SU-DHL-6 (cell line): ENCODE measurements at regions not wholly inside any gene's neighbourhood (a gene's known extent, or its start where the extent isn't known, plus 50 kb on each side); places are given as distances from the start of the nearest gene placed in this dataset.

Experiments used
- H2AFZ ChIP-seq: fragments of 200-600 bp; sonication (generic); 2 replicates; pipeline ENCODE4 v1.6.1; 2014; ENCODE audit warnings: low read depth, mild to moderate bottlenecking, moderate library complexity, mixed read lengths, antibody characterized with exemption, low read length; ENCODE audit not compliant: severe bottlenecking
- H3F3A ChIP-seq: fragments of 200-600 bp; shearing (Covaris generic); 2 replicates; pipeline ENCODE4 v1.6.0; 2016; ENCODE audit warnings: antibody characterized with exemption, mild to moderate bottlenecking; ENCODE audit not compliant: insufficient read depth
- H3K27ac ChIP-seq: fragments of 200-600 bp; sonication (generic); 2 replicates; pipeline ENCODE4 v1.5.1; 2016; ENCODE audit warnings: low read depth, mild to moderate bottlenecking, low read length, moderate library complexity, mixed read lengths
- H3K27me3 ChIP-seq: fragments of 200-600 bp; sonication (generic), shearing (Covaris generic); 2 replicates; pipeline ENCODE4 v1.6.0; 2014; ENCODE audit warnings: mild to moderate bottlenecking, low read length
- H3K36me3 ChIP-seq: fragments of 200-600 bp; sonication (generic); 2 replicates; pipeline ENCODE4 v1.6.1; 2014; ENCODE audit warnings: mild to moderate bottlenecking, low read length, mixed read lengths
- H3K4me2 ChIP-seq: fragments of 300-600, 200-600 bp; shearing (Covaris generic), sonication (generic); 2 replicates; pipeline ENCODE4 v1.6.0; 2014; ENCODE audit warnings: low read length, low read depth, mild to moderate bottlenecking; ENCODE audit not compliant: poor library complexity, severe bottlenecking
- H3K4me3 ChIP-seq: fragments of 200-600 bp; sonication (generic); 2 replicates; pipeline ENCODE4 v1.5.1; 2014; ENCODE audit warnings: antibody characterized with exemption, low read length, mild to moderate bottlenecking, mixed read lengths; ENCODE audit not compliant: insufficient read depth, poor library complexity, severe bottlenecking
- H3K79me2 ChIP-seq: fragments of 200-600 bp; sonication (generic); 2 replicates; pipeline ENCODE4 v1.6.1; 2014; ENCODE audit warnings: mild to moderate bottlenecking, low read length, moderate library complexity; ENCODE audit not compliant: insufficient read depth
- H3K9ac ChIP-seq: fragments of 200-600 bp; sonication (generic); 2 replicates; pipeline ENCODE4 v1.7.0; 2014; ENCODE audit warnings: mild to moderate bottlenecking, low read length
- H3K9me2 ChIP-seq: fragments of 200-600 bp; sonication (generic); replicated peaks from 2 replicates; pipeline ENCODE4 v1.6.1; 2014; ENCODE audit warnings: low read length; ENCODE audit not compliant: insufficient read depth
- H3K9me3 ChIP-seq: fragments of 200-600 bp; sonication (generic); 2 replicates; pipeline ENCODE4 v1.6.1; 2014; ENCODE audit warnings: low read length, mixed read lengths; ENCODE audit not compliant: insufficient read depth
- H4K20me1 ChIP-seq: fragments of 200-600 bp; sonication (generic); 2 replicates; pipeline ENCODE4 v1.6.1; 2014; ENCODE audit warnings: low read depth, mild to moderate bottlenecking, antibody characterized with exemption, low read length, moderate library complexity, mixed read lengths
- CTCF ChIP-seq: fragments of 200-600 bp; sonication (generic); IDR thresholded peaks from one replicate; pipeline ENCODE4 v1.5.1; 2017; ENCODE audit warnings: antibody characterized with exemption, mild to moderate bottlenecking, low read length, moderate library complexity; ENCODE audit not compliant: insufficient read depth, poor library complexity, severe bottlenecking
- EZH2phosphoT487 ChIP-seq: fragments of 200-600 bp; sonication (generic), shearing (Covaris generic); conservative IDR thresholded peaks from 2 replicates; pipeline ENCODE4 v1.6.1; 2018; ENCODE audit warnings: mild to moderate bottlenecking, antibody characterized with exemption, low read length, moderate library complexity, mixed read lengths

GRCh38 chr4:131584587-131584986 lies 1564.5 kb upstream of the PCDH10 start:
- Histone ChIP-seq H3K4me3 (no peak overlapping the region), H3K79me2 (no peaks in the 10 kb centered on the region), H3K36me3 (no peaks in the 10 kb centered on the region)

GRCh38 chr4:131595140-131595539 lies 1554.0 kb upstream of the PCDH10 start:
- Histone ChIP-seq H3K36me3 (no peaks in the 10 kb centered on the region), H3K9ac (no peak overlapping the region), H3K9me2 (no peaks in the 10 kb centered on the region), H3K27ac (no peak overlapping the region), H3K79me2 (no peaks in the 10 kb centered on the region), H3F3A (no peaks in the 10 kb centered on the region), H2AFZ (no peak overlapping the region), H3K4me3 (no peak overlapping the region), H3K27me3 (no peaks in the 10 kb centered on the region), H3K4me2 (no peak overlapping the region), H3K9me3 (no peaks in the 10 kb centered on the region), H4K20me1 (no peaks in the 10 kb centered on the region)
- TF ChIP-seq EZH2phosphoT487 (no peak), CTCF (no peak)

More at GRCh38 chr4:131584587-131584986, 1564.5 kb upstream of the PCDH10 start:
- H3F3A ChIP-seq, result no peaks in the 10 kb centered on the region
- no peak overlapping the region for H3K27ac ChIP-seq
- H3K4me2 ChIP-seq, result no peak overlapping the region
- H2AFZ ChIP-seq, result no peak overlapping the region
- no peaks in the 10 kb centered on the region for H3K9me2 ChIP-seq
- no peaks in the 10 kb centered on the region for H4K20me1 ChIP-seq
- H3K9ac ChIP-seq, result no peak overlapping the region
- no peaks in the 10 kb centered on the region for H3K27me3 ChIP-seq
- TF ChIP-seq CTCF, result no peak
- no peak for TF ChIP-seq EZH2phosphoT487
- no peaks in the 10 kb centered on the region for H3K9me3 ChIP-seq

- H3K79me2 ChIP-seq, result no peaks in the 10 kb centered on the region
- H3F3A ChIP-seq, result no peaks in the 10 kb centered on the region
- H3K27ac ChIP-seq, result no peak overlapping the region
- H3K9me2 ChIP-seq, result no peaks in the 10 kb centered on the region
- H4K20me1 ChIP-seq, result no peaks in the 10 kb centered on the region
- no peaks in the 10 kb centered on the region for H3K9me3 ChIP-seq
- no peak overlapping the region for H3K9ac ChIP-seq
- H2AFZ ChIP-seq, result no peak overlapping the region
- H3K27me3 ChIP-seq, result no peaks in the 10 kb centered on the region
- no peaks in the 10 kb centered on the region for H3K36me3 ChIP-seq
- H3K4me3 ChIP-seq, result no peak overlapping the region
- no peak overlapping the region for H3K4me2 ChIP-seq
- TF ChIP-seq CTCF (no peak), EZH2phosphoT487 (no peak)
Measured at GRCh38 chr4:131603705-131604104, 1545.4 kb upstream of the PCDH10 start.
